IMR-90 (cell line): ENCODE measurements at regions not wholly inside any gene's neighbourhood (a gene's known extent, or its start where the extent isn't known, plus 50 kb on each side); places are given as distances from the start of the nearest gene placed in this dataset.

Experiments used
- ATAC-seq: fragments of 200-7000 bp; cut with Tn5 transposase; 2 replicates; pipeline ENCODE4 v1.9.1; 2020; ENCODE audit warnings: low read depth, mild to moderate bottlenecking, moderate library complexity
- BruUV-seq: library from RNA; stranded (reverse); fragments of 400-500 nt; replicated peaks from 2 replicates; lab custom pipeline; 2021; lab: Mats Ljungman, UMichigan
- CTCF ChIA-PET: fragments of 300-600 bp; formaldehyde crosslinking; extraction: SDS; loops from one replicate; lab custom pipeline; 2021; ENCODE audit warnings: antibody characterized with exemption; lab: Yijun Ruan, JAX
- POLR2A ChIA-PET: fragments of 300-600 bp; sonication (Branson Sonifier 250); formaldehyde crosslinking; loops from one replicate; lab custom pipeline; 2022; ENCODE audit warnings: antibody characterized with exemption; ENCODE audit not compliant: unreplicated experiment; lab: Charles Lee
- DNase-seq: peaks from one replicate; pipeline ENCODE4 v3.0.0; 2013
- H2AFZ ChIP-seq: replicated peaks from 2 replicates; pipeline ENCODE3; 2013; ENCODE audit warnings: low read length, mild to moderate bottlenecking; ENCODE audit not compliant: poor library complexity
- H2AK5ac ChIP-seq: 2 replicates; pipeline ENCODE4 v1.6.1; 2013; ENCODE audit warnings: low read depth, low read length, inconsistent platforms
- H2AK9ac ChIP-seq: replicated peaks from 2 replicates; pipeline ENCODE3; 2013; ENCODE audit warnings: mild to moderate bottlenecking, low read depth, low read length, moderate library complexity; ENCODE audit not compliant: poor library complexity
- H2BK120ac ChIP-seq: 2 replicates; pipeline ENCODE4 v1.6.1; 2013; ENCODE audit warnings: low read depth, low read length, inconsistent platforms
- H2BK15ac ChIP-seq: 3 replicates; pipeline ENCODE4 v1.6.1; 2013; ENCODE audit warnings: low read depth, low read length, inconsistent platforms
- H2BK20ac ChIP-seq: 2 replicates; pipeline ENCODE4 v1.6.1; 2013; ENCODE audit warnings: low read depth, mild to moderate bottlenecking, inconsistent platforms, low read length, moderate library complexity
- H2BK5ac ChIP-seq: 2 replicates; pipeline ENCODE4 v1.6.1; 2013; ENCODE audit warnings: mild to moderate bottlenecking, low read depth, low read length, inconsistent platforms; ENCODE audit not compliant: poor library complexity, severe bottlenecking
- H3K14ac ChIP-seq: replicated peaks from 2 replicates; pipeline ENCODE4 v1.6.1; 2013; ENCODE audit warnings: low read depth, low read length, inconsistent platforms
- H3K18ac ChIP-seq: 2 replicates; pipeline ENCODE4 v1.6.1; 2013; ENCODE audit warnings: low read depth, low read length, control low read depth
- H3K23ac ChIP-seq: 2 replicates; pipeline ENCODE4 v1.6.1; 2013; ENCODE audit warnings: low read depth, low read length, inconsistent platforms
- H3K27ac ChIP-seq: 2 replicates; pipeline ENCODE4 v1.5.1; 2013; ENCODE audit warnings: mild to moderate bottlenecking, control low read depth, low read length; ENCODE audit not compliant: insufficient read depth
- H3K27me3 ChIP-seq: 2 replicates; pipeline ENCODE4 v1.6.1; 2013; ENCODE audit warnings: low read length; ENCODE audit not compliant: control insufficient read depth, insufficient read depth
- H3K36me3 ChIP-seq: 2 replicates; pipeline ENCODE4 v1.6.1; 2013; ENCODE audit warnings: low read length, mixed read lengths; ENCODE audit not compliant: control insufficient read depth, insufficient read depth
- H3K4ac ChIP-seq: 2 replicates; pipeline ENCODE4 v1.6.1; 2013; ENCODE audit warnings: low read depth, low read length, inconsistent platforms
- H3K4me1 ChIP-seq: 2 replicates; pipeline ENCODE4 v1.6.1; 2013; ENCODE audit warnings: low read length, mixed read lengths; ENCODE audit not compliant: control insufficient read depth, insufficient read depth
- H3K4me2 ChIP-seq: 2 replicates; pipeline ENCODE4 v1.6.1; 2013; ENCODE audit warnings: low read depth, mild to moderate bottlenecking, control low read depth, low read length, moderate library complexity
- H3K4me3 ChIP-seq: 2 replicates; pipeline ENCODE4 v1.5.1; 2013; ENCODE audit warnings: low read depth, mild to moderate bottlenecking, control low read depth, low read length, moderate library complexity; ENCODE audit not compliant: insufficient read depth
- H3K56ac ChIP-seq: 2 replicates; pipeline ENCODE4 v1.6.1; 2013; ENCODE audit warnings: low read length, inconsistent platforms; ENCODE audit not compliant: insufficient read depth; ENCODE audit errors: extremely low read depth
- H3K79me1 ChIP-seq, 2 experiments: 2 replicates each; pipeline ENCODE4 v1.6.1; 2013; ENCODE audit warnings: low read length in 2 of 2, inconsistent platforms in 1 of 2, low read depth in 1 of 2
- H3K9ac ChIP-seq: 2 replicates; pipeline ENCODE4 v1.6.1; 2013; ENCODE audit warnings: low read depth, low read length, control low read depth
- H3K9me1 ChIP-seq: 2 replicates; pipeline ENCODE4 v1.6.1; 2013; ENCODE audit warnings: low read length, inconsistent platforms; ENCODE audit not compliant: insufficient read depth
- H3K9me3 ChIP-seq: 2 replicates; pipeline ENCODE4 v1.6.1; 2013; ENCODE audit warnings: low read length; ENCODE audit not compliant: control insufficient read depth, insufficient read depth
- H4K20me1 ChIP-seq: 2 replicates; pipeline ENCODE4 v1.6.1; 2013; ENCODE audit warnings: low read length, inconsistent platforms; ENCODE audit not compliant: insufficient read depth
- H4K5ac ChIP-seq: 2 replicates; pipeline ENCODE4 v1.6.1; 2013; ENCODE audit warnings: mild to moderate bottlenecking, low read depth, low read length, control low read depth
- H4K8ac ChIP-seq, 2 experiments: 2 replicates each; pipeline ENCODE4 v1.6.1; 2013; ENCODE audit warnings: low read depth in 2 of 2, low read length in 2 of 2, control low read depth in 1 of 2, inconsistent platforms in 1 of 2
- H4K91ac ChIP-seq: 2 replicates; pipeline ENCODE4 v1.6.1; 2013; ENCODE audit warnings: low read depth, low read length, inconsistent platforms; ENCODE audit not compliant: insufficient read depth
- BHLHE40 ChIP-seq: fragments of 150-350 bp; IDR thresholded peaks from 2 replicates; pipeline ENCODE4 v1.6.1; 2016; ENCODE audit warnings: mild to moderate bottlenecking, low read depth, low read length
- CEBPB ChIP-seq: IDR thresholded peaks from 2 replicates; pipeline ENCODE4 v1.6.1; 2012; ENCODE audit warnings: low read depth, low read length, improper control_type of control experiment
- CHD1 ChIP-seq: IDR thresholded peaks from 2 replicates; pipeline ENCODE4 v1.6.1; 2012; ENCODE audit warnings: low read depth, low read length, improper control_type of control experiment
- ELK1 ChIP-seq: fragments of 150-350 bp; IDR thresholded peaks from 2 replicates; pipeline ENCODE4 v1.6.1; 2016; ENCODE audit warnings: low read depth, mild to moderate bottlenecking, low read length, moderate library complexity, borderline replicate concordance
- FOS ChIP-seq: fragments of 150-350 bp; IDR thresholded peaks from 2 replicates; pipeline ENCODE4 v1.6.1; 2016; ENCODE audit warnings: low read depth, low read length
- MAFK ChIP-seq: IDR thresholded peaks from 2 replicates; pipeline ENCODE4 v1.6.1; 2012; ENCODE audit warnings: low read depth, low read length, improper control_type of control experiment
- MAZ ChIP-seq: IDR thresholded peaks from 2 replicates; pipeline ENCODE4 v1.6.1; 2012; ENCODE audit warnings: low read depth, mild to moderate bottlenecking, low read length, improper control_type of control experiment, moderate library complexity, borderline replicate concordance
- MXI1 ChIP-seq: IDR thresholded peaks from 2 replicates; pipeline ENCODE4 v1.6.1; 2012; ENCODE audit warnings: low read depth, mild to moderate bottlenecking, low read length, moderate library complexity, borderline replicate concordance
- NFE2L2 ChIP-seq: fragments of 150-350 bp; IDR thresholded peaks from 2 replicates; pipeline ENCODE4 v1.6.1; 2016; ENCODE audit warnings: low read depth, mild to moderate bottlenecking, low read length
- POLR2A ChIP-seq: IDR thresholded peaks from 2 replicates; pipeline ENCODE4 v1.6.1; 2012; ENCODE audit warnings: mild to moderate bottlenecking, low read depth, low read length
- RAD21 ChIP-seq: IDR thresholded peaks from 2 replicates; pipeline ENCODE4 v1.6.1; 2012; ENCODE audit warnings: low read length, improper control_type of control experiment
- RCOR1 ChIP-seq: IDR thresholded peaks from 2 replicates; pipeline ENCODE4 v1.6.1; 2012; ENCODE audit warnings: mild to moderate bottlenecking, low read length, improper control_type of control experiment; ENCODE audit not compliant: insufficient replicate concordance
- RFX5 ChIP-seq: IDR thresholded peaks from 2 replicates; pipeline ENCODE4 v1.8.0; 2012; ENCODE audit warnings: low read depth, mild to moderate bottlenecking, low read length, moderate library complexity
- SMC3 ChIP-seq: fragments of 150-350 bp; IDR thresholded peaks from 2 replicates; pipeline ENCODE4 v1.6.1; 2016; ENCODE audit warnings: low read depth, mild to moderate bottlenecking, antibody characterized with exemption, low read length, moderate library complexity
- USF2 ChIP-seq: fragments of 150-350 bp; IDR thresholded peaks from 2 replicates; pipeline ENCODE4 v1.6.1; 2017; ENCODE audit warnings: mild to moderate bottlenecking, antibody characterized with exemption, low read length, low read depth
- WGBS, 2 experiments: methylation state at CpG; one replicate each; pipeline versions ENCODE4 v1.1.5 to v1.1.7; 2013; ENCODE audit warnings: missing lambda C conversion rate in 2 of 2; ENCODE audit not compliant: insufficient read length in 1 of 2; ENCODE audit errors: extremely low coverage in 2 of 2; 5-methylcytosine and 5-hydroxymethylcytosine counted together
- dilution Hi-C: fragments of 300-500 bp; cut with HindIII; formaldehyde crosslinking; loops from one replicate; pipeline ENCODE4 v1.14.3; 2018; ENCODE audit warnings: low sequenced_read_pairs; ENCODE audit not compliant: unreplicated experiment
- in situ Hi-C: fragments of 300-500 bp; cut with MboI; formaldehyde crosslinking; loops from 3 replicates; pipeline ENCODE4 v1.14.3; 2019; ENCODE audit warnings: low sequenced_read_pairs, inconsistent platforms, mixed read lengths
- intact Hi-C: fragments of 100-400 bp; cut with micrococcal nuclease; formaldehyde crosslinking; loops from 2 replicates; pipeline ENCODE4 v1.10.0; 2022
- TF ChIP-seq, protein P1 (sequence below): conservative IDR thresholded peaks from 2 replicates; pipeline ENCODE4 v1.5.1; 2012; ENCODE audit warnings: mild to moderate bottlenecking, low read depth, low read length, improper control_type of control experiment

DNA sequence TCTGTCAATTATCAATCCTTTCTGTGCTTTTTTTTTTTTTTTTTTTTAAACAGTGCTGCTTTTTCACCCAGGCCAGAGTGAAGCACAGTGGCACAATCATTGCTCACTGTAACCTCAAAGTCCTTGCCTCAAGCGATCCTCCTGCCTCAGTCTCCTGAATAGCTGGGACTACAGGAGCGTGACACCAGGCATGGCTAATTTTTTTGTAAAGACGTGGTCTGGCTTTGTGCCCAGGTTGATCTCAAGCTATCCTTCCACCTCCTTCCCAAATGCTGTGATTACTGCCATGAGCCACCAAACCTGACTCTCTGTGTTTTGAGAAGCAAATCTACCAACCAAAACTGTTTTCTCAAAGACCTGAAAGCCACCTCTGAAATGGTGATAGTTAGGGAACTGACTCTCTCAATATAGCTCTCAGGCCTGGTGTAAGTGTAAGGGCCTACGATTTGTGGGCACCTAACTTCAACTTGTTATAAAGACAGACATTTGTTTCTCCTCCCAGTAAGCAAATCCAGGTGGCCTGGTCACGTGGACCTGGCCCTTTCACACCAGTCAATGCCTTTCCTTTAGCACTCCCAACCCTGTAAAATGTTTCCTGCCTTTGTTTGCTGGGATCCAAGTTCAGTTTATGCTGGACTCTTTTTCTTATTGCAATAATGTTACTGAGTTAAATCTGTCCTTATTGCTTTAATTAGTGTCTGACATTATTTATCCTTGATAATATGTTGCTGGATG, 2015.9 kb downstream of the PCDH7 start:
- Histone ChIP-seq H4K8ac (no peak overlapping the region), H2AK9ac (no peak overlapping the region), H3K56ac (no peak overlapping the region), H4K91ac (no peak overlapping the region), H3K79me1 (no peaks in the 10 kb centered on the region), H2AFZ (no peak overlapping the region), H3K4me1 (no peaks in the 10 kb centered on the region), H3K27ac (no peak overlapping the region), H3K14ac (no peak overlapping the region), H3K9ac (no peak overlapping the region), H3K4ac (no peak overlapping the region), H3K4me3 (no peak overlapping the region), H4K20me1 (no peaks in the 10 kb centered on the region), H3K18ac (no peak overlapping the region), H2BK120ac (no peak overlapping the region), H3K36me3 (no peaks in the 10 kb centered on the region), H2BK5ac (no peak overlapping the region), H2BK15ac (no peak overlapping the region), H3K4me2 (no peak overlapping the region), H4K5ac (no peak overlapping the region), H3K9me3 (peaks cover 9% of the 10 kb centered on the region), H3K23ac (no peak overlapping the region), H3K9me1 (no peaks in the 10 kb centered on the region), H2AK5ac (no peak overlapping the region), H2BK20ac (no peak overlapping the region), H3K27me3 (no peaks in the 10 kb centered on the region)
- TF ChIP-seq CHD1 (no peak), MAFK (no peak), RAD21 (no peak), POLR2A (no peak), BHLHE40 (no peak), NFE2L2 (no peak), CEBPB (no peak), MXI1 (no peak), RCOR1 (no peak), USF2 (no peak), RFX5 (no peak), MAZ (no peak), ELK1 (no peak), FOS (no peak), SMC3 (no peak)
- TF ChIP-seq, protein P1, sequence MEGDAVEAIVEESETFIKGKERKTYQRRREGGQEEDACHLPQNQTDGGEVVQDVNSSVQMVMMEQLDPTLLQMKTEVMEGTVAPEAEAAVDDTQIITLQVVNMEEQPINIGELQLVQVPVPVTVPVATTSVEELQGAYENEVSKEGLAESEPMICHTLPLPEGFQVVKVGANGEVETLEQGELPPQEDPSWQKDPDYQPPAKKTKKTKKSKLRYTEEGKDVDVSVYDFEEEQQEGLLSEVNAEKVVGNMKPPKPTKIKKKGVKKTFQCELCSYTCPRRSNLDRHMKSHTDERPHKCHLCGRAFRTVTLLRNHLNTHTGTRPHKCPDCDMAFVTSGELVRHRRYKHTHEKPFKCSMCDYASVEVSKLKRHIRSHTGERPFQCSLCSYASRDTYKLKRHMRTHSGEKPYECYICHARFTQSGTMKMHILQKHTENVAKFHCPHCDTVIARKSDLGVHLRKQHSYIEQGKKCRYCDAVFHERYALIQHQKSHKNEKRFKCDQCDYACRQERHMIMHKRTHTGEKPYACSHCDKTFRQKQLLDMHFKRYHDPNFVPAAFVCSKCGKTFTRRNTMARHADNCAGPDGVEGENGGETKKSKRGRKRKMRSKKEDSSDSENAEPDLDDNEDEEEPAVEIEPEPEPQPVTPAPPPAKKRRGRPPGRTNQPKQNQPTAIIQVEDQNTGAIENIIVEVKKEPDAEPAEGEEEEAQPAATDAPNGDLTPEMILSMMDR: no peak
- no CpG with 5 or more reads among the region's 5 CpGs for whole genome bisulfite sequencing, 2 experiments
- dilution Hi-C loops (no loop called here), in situ Hi-C loops (no loop called here), intact Hi-C loops (no loop called here)
- no TSS peak for BruUV-seq
- CTCF ChIA-PET: no interaction called here
- POLR2A ChIA-PET: no interaction called here
- ATAC-seq (no peak), DNase-seq (no peak)
